ENCODE measurements at regions not wholly inside any gene's neighbourhood (a gene's known extent, or its start where the extent isn't known, plus 50 kb on each side); places are given as distances from the start of the nearest gene placed in this dataset.
"Not testable (repeated sequence)": the region's sequence is repeated elsewhere in the genome, so short reads cannot be mapped to it uniquely, and the experiment has no call there.

- DNase-seq (ENCODE audit: extremely low read depth in 1 of 2, low read depth in 1 of 2), result not testable (repeated sequence)
Measured at GRCh38 chr10:46645110-46645509, 66.2 kb downstream of the SYT15 start.

DNA sequence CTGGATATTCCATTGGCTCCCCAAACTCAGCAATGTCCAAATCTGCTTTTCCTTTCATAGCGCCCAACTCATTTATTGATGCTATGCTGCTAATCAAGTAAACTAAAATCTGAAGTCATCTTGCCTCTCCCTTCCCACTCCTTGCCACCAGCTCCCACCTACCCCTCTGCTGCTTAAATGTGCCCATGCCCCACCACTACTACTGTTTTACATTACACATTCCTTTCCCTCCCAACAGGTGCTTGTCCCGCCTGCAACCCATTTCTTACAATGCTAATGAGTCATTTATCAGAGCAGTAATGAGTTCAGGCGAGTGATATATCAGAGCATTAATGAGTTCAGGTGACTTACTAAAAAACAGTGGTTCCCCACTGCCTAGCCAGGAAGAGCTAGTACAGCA, 67.2 kb downstream of the SYT15 start:
- not testable (repeated sequence) for DNase-seq (ENCODE audit: extremely low read depth in 1 of 2, low read depth in 1 of 2)

DNA sequence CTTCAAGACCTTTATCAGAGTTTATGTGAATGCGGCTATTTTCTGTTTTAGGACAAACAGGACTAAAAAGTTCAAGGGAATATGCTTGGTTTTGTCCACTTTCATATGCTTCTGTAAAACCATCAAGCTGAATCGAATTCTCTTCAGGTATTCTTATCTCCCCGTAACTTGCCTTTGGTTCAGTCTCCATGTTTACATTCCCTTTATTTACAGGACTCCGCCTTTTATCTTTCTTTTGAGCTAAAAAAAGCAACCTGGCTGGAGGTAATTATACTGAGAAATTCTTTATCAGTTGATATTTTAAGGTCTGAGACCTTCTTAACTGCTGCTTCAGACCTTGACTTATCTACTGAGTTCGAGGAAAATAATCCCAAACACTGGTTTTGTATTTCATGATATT, 72.0 kb downstream of the SYT15 start:
- not testable (repeated sequence) for DNase-seq (ENCODE audit: extremely low read depth in 1 of 2, low read depth in 1 of 2)

- DNase-seq (ENCODE audit: extremely low read depth in 1 of 2, low read depth in 1 of 2), result not testable (repeated sequence)
Measured at GRCh38 chr10:46657437-46657836, 78.5 kb downstream of the SYT15 start.

DNA sequence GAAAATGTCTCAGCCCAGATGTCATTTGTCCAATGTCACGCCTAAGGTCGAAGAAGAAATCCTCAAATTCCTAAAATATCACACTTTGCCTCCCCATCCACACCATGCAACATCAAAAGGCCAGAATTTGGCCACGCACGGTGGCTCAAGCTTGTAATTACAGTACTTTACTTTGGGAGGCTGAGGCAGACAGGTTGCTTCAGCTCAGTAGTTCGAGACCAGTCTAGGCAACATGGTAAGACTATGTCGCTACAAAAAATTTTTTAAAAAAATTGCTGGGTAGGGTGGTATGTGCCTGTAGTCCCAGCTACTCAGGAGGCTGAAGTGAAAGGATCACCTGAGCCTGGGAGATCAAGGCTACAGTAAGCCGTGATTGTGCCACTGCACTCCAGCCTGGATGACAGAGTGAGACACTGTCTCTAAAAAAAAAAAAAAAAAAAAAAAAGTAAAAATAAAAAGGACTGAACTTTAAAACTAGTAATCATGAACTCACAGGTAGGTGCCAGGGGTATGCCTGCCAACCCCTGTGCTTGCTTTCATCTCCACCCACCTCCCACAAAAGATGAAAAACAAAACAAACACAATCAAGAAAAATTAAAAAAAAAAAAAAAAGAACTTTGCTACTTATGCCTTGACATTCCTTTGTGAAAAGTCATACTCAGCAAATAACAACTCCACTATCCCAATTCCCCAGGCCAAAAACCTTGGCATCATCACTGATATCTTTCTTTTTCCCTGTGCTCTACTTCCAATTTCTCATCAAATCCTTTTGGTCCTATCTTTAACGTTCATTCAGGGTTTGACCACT, 81.3 kb downstream of the SYT15 start:
- DNase-seq (ENCODE audit: extremely low read depth in 1 of 2, low read depth in 1 of 2), result not testable (repeated sequence)

- DNase-seq (ENCODE audit: extremely low read depth in 1 of 2, low read depth in 1 of 2), result not testable (repeated sequence)
Measured at GRCh38 chr10:46660835-46661164, 81.9 kb downstream of the SYT15 start.

DNA sequence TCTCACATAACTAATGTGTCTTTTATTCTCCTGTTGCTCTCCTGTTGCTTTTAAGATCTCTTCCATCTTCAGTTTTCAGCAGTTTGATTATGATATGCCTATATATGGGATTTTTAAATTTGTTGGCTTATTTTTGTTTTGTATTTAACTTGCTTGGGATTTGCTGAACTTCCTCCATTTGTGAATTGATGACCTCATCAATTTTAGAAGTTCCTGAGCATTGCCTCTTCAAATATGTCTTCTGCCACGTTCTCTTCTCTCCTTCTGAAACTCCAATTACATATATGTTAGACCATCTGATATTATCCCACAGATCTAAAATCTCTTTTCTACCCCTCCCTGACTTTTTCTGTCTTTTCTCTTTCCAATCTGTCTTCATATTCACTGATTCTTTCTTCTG, 86.6 kb downstream of the SYT15 start:
- DNase-seq (ENCODE audit: extremely low read depth in 1 of 2, low read depth in 1 of 2), result not testable (repeated sequence)

DNA sequence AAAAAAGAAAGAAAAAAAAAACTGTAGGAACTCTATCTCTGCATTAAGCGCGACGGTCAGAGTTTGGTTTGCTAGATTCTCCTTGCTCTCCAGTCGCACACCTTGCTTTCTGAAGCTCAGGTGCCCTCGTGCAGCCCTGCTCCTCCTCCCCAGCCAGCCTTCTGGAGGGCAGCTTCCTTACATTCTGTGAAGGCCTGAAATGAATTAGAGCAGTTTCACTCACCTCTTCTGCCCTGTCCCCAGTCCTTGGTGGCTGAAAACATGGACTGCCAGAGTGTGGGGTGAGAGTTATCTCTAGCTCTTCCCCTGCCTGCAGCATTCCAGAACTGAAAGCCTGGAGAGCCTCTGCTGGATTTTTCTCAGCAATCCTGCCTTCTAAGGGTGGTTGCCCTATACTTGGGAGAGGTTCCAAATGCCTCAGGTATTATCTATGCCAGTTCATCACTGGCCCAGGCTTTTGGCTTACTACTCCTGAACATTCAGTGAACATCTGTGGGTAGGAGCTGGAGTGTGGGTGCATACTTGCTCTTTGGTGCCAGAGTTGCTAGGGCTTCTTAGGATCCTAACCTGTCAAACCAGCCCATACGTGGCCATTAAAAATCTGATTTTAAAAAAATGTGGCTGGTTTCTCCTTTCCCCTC, 89.5 kb downstream of the SYT15 start:
- not testable (repeated sequence) for DNase-seq (ENCODE audit: extremely low read depth in 1 of 2, low read depth in 1 of 2)

DNA sequence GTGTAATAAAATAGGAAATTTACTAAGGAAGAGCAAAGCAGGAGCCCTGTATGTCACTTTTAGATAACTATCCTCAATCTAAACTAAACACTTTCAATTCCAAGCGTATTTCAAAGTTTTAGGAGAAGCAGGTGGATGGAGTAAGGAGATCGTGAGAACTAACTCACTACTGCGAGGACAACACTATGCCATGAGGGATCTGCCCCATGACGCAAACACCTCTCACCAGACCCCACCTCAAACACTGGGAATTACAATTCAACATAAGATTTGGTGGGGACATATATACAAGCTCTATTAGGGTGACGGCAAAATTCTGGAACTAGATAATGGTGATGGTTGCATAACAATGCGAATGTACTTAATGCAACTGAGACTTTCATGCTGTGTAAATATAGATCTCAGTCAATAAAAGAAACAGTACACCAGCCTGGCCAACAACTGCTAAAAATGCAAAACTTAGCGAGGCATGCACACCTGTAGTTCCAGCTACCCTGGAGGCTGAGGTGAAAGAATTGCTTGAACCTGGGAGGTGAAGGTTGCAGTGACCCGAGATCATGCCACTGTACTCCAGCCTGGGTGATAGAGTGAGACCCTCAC, 99.0 kb downstream of the SYT15 start:
- not testable (repeated sequence) for DNase-seq (ENCODE audit: extremely low read depth in 1 of 2, low read depth in 1 of 2)

GRCh38 chr10:46691397-46691796, 112.5 kb downstream of the SYT15 start:
- not testable (repeated sequence) for DNase-seq (ENCODE audit: extremely low read depth in 1 of 2, low read depth in 1 of 2)

GRCh38 chr10:46693218-46693617, 114.3 kb downstream of the SYT15 start:
- DNase-seq (ENCODE audit: extremely low read depth in 1 of 2, low read depth in 1 of 2), result not testable (repeated sequence)

- not testable (repeated sequence) for DNase-seq (ENCODE audit: extremely low read depth in 1 of 2, low read depth in 1 of 2)
Measured at GRCh38 chr10:46717264-46717663, 138.3 kb downstream of the SYT15 start.

DNA sequence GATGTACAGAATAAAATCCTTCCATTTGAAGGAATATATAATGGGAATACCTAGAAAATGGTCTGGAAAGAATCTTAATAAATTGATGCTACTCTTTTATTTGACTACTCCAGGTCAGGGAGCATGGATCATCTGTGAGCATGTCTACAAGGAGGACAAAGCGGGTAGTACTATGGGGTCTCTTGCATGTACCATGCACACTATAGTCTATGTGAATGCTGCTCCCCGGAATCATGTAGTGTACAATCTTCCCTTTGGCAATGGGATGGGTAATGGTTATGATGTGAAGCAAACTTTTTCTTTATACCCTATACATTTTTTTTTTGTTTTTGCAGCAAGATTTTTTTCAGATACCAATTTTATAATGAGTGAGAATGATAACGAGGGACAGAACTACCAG, 139.1 kb downstream of the SYT15 start:
- DNase-seq (ENCODE audit: extremely low read depth in 1 of 2, low read depth in 1 of 2), result not testable (repeated sequence)

- not testable (repeated sequence) for DNase-seq (ENCODE audit: extremely low read depth in 1 of 2, low read depth in 1 of 2)
Measured at GRCh38 chr10:46720386-46720785, 141.5 kb downstream of the SYT15 start.

DNA sequence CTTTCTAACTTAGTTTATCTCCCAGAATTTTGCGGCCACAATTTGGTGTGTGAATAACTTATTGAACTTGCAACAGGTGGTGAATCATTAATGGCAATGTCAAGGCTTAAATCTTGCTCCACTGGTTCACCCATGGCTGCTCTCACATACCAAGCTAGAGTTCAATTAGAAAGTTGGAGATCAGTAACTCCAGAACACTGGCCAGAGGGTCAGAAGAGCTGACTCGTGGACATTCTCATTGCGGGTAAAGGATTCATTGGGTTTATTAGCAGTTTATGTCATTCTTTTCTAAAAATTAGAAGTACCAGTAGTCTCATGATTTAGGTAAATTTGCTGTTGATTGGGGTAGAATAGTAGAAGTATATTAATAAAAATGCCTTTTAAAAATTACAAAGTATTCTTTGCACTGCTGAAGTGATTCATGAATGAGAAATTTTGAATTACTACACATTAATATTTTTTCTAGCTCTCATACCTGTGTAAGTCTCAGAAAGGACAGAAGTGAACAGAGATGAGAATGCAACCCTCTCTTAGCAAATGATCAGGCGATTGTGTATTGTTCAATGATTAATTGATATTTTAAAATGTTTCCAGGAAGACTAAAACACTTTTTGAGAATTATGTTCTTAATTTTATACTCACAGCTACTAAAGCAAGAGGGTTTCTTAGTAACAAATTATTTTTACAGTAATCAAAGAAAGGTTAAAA, 142.0 kb downstream of the SYT15 start:
- not testable (repeated sequence) for DNase-seq (ENCODE audit: extremely low read depth in 1 of 2, low read depth in 1 of 2)

DNA sequence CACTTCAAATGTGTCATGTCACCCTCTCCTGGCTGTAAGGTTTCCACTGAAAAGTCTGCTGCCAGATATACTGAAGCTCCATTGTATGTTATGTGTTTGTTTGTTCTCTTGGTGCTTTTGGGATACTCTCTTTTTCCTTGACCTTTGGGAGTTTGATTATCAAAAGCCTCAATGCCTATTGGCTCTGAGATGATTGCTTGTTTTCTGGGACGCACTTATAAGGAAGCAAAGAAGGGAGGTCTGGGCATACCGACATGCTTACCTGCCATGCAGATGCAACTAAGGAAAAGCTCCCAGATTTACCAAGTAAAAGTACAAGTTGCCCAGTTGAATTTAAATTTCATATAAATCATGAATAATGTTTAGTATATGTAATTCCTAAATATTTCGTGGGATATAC, 145.3 kb downstream of the SYT15 start:
- not testable (repeated sequence) for DNase-seq (ENCODE audit: extremely low read depth in 1 of 2, low read depth in 1 of 2)

GRCh38 chr10:46728359-46728758, 149.4 kb downstream of the SYT15 start:
- not testable (repeated sequence) for DNase-seq (ENCODE audit: extremely low read depth in 1 of 2, low read depth in 1 of 2)

- DNase-seq (ENCODE audit: extremely low read depth in 1 of 2, low read depth in 1 of 2), result not testable (repeated sequence)
Measured at GRCh38 chr10:46730729-46731128, 151.8 kb downstream of the SYT15 start.

DNA sequence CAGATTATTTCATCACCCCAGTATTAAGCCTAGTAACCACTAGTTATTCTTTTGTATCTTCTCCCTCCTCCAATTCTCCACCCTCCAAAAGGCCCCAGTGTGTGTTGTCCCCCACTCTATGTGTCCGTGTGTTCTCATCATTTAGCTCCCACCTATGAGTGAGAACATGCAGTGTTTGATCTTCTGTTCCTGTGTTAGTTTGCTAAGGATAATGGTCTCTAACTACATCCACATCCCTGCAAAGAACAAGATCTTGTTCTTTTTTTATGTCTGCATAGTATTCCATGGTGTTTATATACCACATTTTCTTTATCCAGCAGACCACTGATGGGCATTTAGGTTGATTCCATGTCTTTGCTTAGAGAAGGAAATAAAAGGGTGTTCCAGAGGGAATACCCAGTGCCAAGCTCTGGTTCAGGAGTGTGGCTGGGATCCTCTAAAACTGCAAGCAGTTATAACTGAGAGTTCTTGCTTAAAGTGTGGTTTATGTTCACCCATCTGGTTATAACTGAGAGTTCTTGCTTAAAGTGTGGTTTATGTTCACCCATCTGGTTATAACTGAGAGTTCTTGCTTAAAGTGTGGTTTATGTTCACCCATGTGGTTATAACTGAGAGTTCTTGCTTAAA, 154.8 kb downstream of the SYT15 start:
- not testable (repeated sequence) for DNase-seq (ENCODE audit: extremely low read depth in 1 of 2, low read depth in 1 of 2)

GRCh38 chr10:46734262-46734642, 155.3 kb downstream of the SYT15 start:
- DNase-seq (ENCODE audit: extremely low read depth in 1 of 2, low read depth in 1 of 2), result not testable (repeated sequence)

- not testable (repeated sequence) for DNase-seq (ENCODE audit: extremely low read depth in 1 of 2, low read depth in 1 of 2)
Measured at GRCh38 chr10:46739919-46740318, 161.0 kb downstream of the SYT15 start.
